Inferior parietal cortex (tissue), 1 donor: ENCODE measurements at regions not wholly inside any gene's neighbourhood (a gene's known extent, or its start where the extent isn't known, plus 50 kb on each side); places are given as distances from the start of the nearest gene placed in this dataset.

Experiments used
- DNase-seq: peaks from one replicate; pipeline ENCODE4 v3.0.0-alpha.2; 2016; ENCODE audit errors: extremely low spot score

GRCh38 chrX:6694977-6695376, 160.1 kb upstream of the VCX3A start:
- DNase-seq = no peak

GRCh38 chrX:6694221-6694620, 159.3 kb upstream of the VCX3A start:
- no peak for DNase-seq

GRCh38 chrX:6693051-6693450, 158.1 kb upstream of the VCX3A start:
- no peak for DNase-seq

- no peak for DNase-seq
These were observed 150.6 kb upstream of the VCX3A start for GRCh38 chrX:6685489-6685888.

- no peak for DNase-seq
These were observed 148.4 kb upstream of the VCX3A start for GRCh38 chrX:6683353-6683752.

GRCh38 chrX:6681521-6682145, 146.7 kb upstream of the VCX3A start:
- no peak for DNase-seq

GRCh38 chrX:6679988-6680387, 145.1 kb upstream of the VCX3A start:
- no peak for DNase-seq

GRCh38 chrX:6679550-6679949, 144.6 kb upstream of the VCX3A start:
- DNase-seq = no peak

- no peak for DNase-seq
These were observed 143.4 kb upstream of the VCX3A start for GRCh38 chrX:6678313-6678712.

GRCh38 chrX:6674734-6675133, 139.8 kb upstream of the VCX3A start:
- no peak for DNase-seq

- no peak for DNase-seq
These were observed 132.3 kb upstream of the VCX3A start for GRCh38 chrX:6667048-6667768.

- no peak for DNase-seq
These were observed 131.7 kb upstream of the VCX3A start for GRCh38 chrX:6666624-6667023.

- no peak for DNase-seq
These were observed 126.8 kb upstream of the VCX3A start for GRCh38 chrX:6661736-6662135.

GRCh38 chrX:6660567-6661264, 125.8 kb upstream of the VCX3A start:
- no peak for DNase-seq

GRCh38 chrX:6645216-6645615, 110.3 kb upstream of the VCX3A start:
- no peak for DNase-seq

- no peak for DNase-seq
These were observed 109.5 kb upstream of the VCX3A start for GRCh38 chrX:6644411-6644810.

- DNase-seq = no peak
These were observed 105.8 kb upstream of the VCX3A start for GRCh38 chrX:6640727-6641126.

GRCh38 chrX:6614506-6614905, 79.6 kb upstream of the VCX3A start:
- DNase-seq = no peak

GRCh38 chrX:6599230-6599860, 64.4 kb upstream of the VCX3A start:
- no peak for DNase-seq
